ENCODE measurements at regions not wholly inside any gene's neighbourhood (a gene's known extent, or its start where the extent isn't known, plus 50 kb on each side); places are given as distances from the start of the nearest gene placed in this dataset.

DNA sequence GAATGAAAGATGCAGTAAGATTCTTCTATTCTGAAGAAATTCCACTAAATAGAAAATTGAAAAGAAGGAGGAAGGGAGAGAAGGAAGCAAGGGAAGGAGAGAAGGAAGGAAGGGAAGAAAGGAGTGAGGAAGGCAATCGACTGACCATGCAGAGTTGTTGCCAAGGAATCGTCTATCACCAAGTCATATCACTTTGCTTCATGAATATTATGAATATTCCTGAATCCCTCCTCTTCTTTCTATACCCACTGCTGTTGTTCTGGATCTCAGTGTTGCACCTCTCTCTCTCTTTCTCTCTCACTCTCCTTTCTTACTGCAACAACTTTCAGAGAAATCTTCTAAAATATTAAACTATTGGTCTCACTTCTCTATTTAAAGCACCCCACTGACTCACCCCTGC is 222.4 kb downstream of the IPO8 start:
- H3K4me2 ChIP-seq, result no peak overlapping the region
- no peak for TF ChIP-seq CTCF (IDR thresholded peaks at IDR 0.05; ENCODE audit: poor library complexity)
- TF ChIP-seq EZH2phosphoT487 (IDR thresholded peaks at IDR 0.05; ENCODE audit: low read depth, severe bottlenecking, unreplicated experiment), result no peak
- no peak for TF ChIP-seq EZH2 (IDR thresholded peaks at IDR 0.05; ENCODE audit: borderline replicate concordance)
- WGBS (ENCODE audit: low lambda C conversion rate, missing lambda C conversion rate), result 85% methylated on average over 2 of the region's 2 CpGs

GRCh38 chr12:30466093-30466585 is 229.5 kb downstream of the IPO8 start:
- no peaks in the 10 kb centered on the region for H3K4me1 ChIP-seq (ENCODE audit: insufficient read depth)
- H3K27me3 ChIP-seq, result no peaks in the 10 kb centered on the region
- H3K4me2 ChIP-seq, result no peak overlapping the region
- H3K36me3 ChIP-seq (replicated peaks; ENCODE audit: insufficient read depth, low read depth), result no peaks in the 10 kb centered on the region
- no peaks in the 10 kb centered on the region for H4K20me1 ChIP-seq (ENCODE audit: insufficient read depth, poor library complexity, severe bottlenecking)
- H3K79me2 ChIP-seq, result no peaks in the 10 kb centered on the region
- H3K4me3 ChIP-seq, result no peak overlapping the region
- no peak overlapping the region for H2AFZ ChIP-seq
- H3K27ac ChIP-seq, result no peak overlapping the region
- H3K9me3 ChIP-seq (ENCODE audit: low read depth), result no peaks in the 10 kb centered on the region
- DNase-seq (ENCODE audit: low spot score), result no peak
- H3K9me2 ChIP-seq (replicated peaks; ENCODE audit: insufficient read depth), result no peaks in the 10 kb centered on the region
- 83% methylated on average over 4 of the region's 4 CpGs for WGBS (ENCODE audit: low lambda C conversion rate, missing lambda C conversion rate)
- TF ChIP-seq EZH2 (IDR thresholded peaks at IDR 0.05; ENCODE audit: borderline replicate concordance), result no peak
- no peak for TF ChIP-seq CTCF (IDR thresholded peaks at IDR 0.05; ENCODE audit: poor library complexity)
- TF ChIP-seq EZH2phosphoT487 (IDR thresholded peaks at IDR 0.05; ENCODE audit: low read depth, severe bottlenecking, unreplicated experiment), result peak; percentile 93

More for the DNA sequence above, 222.4 kb downstream of the IPO8 start:
- no peaks in the 10 kb centered on the region for H3K9me3 ChIP-seq (ENCODE audit: low read depth)
- no peak overlapping the region for H3K4me3 ChIP-seq
- H3K9me2 ChIP-seq (replicated peaks; ENCODE audit: insufficient read depth), result no peaks in the 10 kb centered on the region
- no peaks in the 10 kb centered on the region for H3K36me3 ChIP-seq (replicated peaks; ENCODE audit: insufficient read depth, low read depth)
- H3K4me1 ChIP-seq (ENCODE audit: insufficient read depth), result no peaks in the 10 kb centered on the region
- H2AFZ ChIP-seq, result no peak overlapping the region
- DNase-seq (ENCODE audit: low spot score), result no peak
- H3K79me2 ChIP-seq, result no peaks in the 10 kb centered on the region
- H3K27me3 ChIP-seq, result no peaks in the 10 kb centered on the region
- no peak overlapping the region for H3K27ac ChIP-seq
- no peaks in the 10 kb centered on the region for H4K20me1 ChIP-seq (ENCODE audit: insufficient read depth, poor library complexity, severe bottlenecking)

DNA sequence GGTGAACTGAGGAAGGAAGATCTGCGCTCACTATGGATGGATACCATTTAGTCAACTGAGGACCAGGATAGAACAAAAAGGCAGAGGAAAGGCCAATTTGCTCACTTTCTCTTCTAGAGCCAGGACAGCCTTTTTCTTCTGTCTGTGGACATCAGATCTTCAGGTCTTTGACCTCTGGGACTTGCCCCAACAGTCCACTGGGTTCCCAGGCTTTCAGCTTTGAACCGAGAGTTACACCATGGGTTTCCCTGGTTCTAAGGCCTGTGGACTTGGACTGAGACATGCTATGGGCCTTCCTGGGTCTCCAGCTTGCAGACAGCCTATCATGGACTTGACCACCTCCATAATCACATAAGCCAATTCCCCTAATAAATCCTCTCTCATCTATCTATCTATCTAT is 232.0 kb downstream of the IPO8 start:
- Histone ChIP-seq H3K79me2 (no peaks in the 10 kb centered on the region), H4K20me1 (ENCODE audit: insufficient read depth, poor library complexity, severe bottlenecking) (no peaks in the 10 kb centered on the region), H3K36me3 (replicated peaks; ENCODE audit: insufficient read depth, low read depth) (no peaks in the 10 kb centered on the region), H3K4me2 (no peak overlapping the region), H3K4me3 (no peak overlapping the region), H2AFZ (no peak overlapping the region), H3K9me3 (ENCODE audit: low read depth) (no peaks in the 10 kb centered on the region), H3K4me1 (ENCODE audit: insufficient read depth) (no peaks in the 10 kb centered on the region), H3K9me2 (replicated peaks; ENCODE audit: insufficient read depth) (no peaks in the 10 kb centered on the region), H3K27me3 (no peaks in the 10 kb centered on the region), H3K27ac (no peak overlapping the region)
- WGBS (ENCODE audit: low lambda C conversion rate, missing lambda C conversion rate), result 100% methylated on average over 2 of the region's 2 CpGs
- no peak for DNase-seq (ENCODE audit: low spot score)
- TF ChIP-seq EZH2phosphoT487 (IDR thresholded peaks at IDR 0.05; ENCODE audit: low read depth, severe bottlenecking, unreplicated experiment), result no peak
- no peak for TF ChIP-seq EZH2 (IDR thresholded peaks at IDR 0.05; ENCODE audit: borderline replicate concordance)
- TF ChIP-seq CTCF (IDR thresholded peaks at IDR 0.05; ENCODE audit: poor library complexity), result no peak

DNA sequence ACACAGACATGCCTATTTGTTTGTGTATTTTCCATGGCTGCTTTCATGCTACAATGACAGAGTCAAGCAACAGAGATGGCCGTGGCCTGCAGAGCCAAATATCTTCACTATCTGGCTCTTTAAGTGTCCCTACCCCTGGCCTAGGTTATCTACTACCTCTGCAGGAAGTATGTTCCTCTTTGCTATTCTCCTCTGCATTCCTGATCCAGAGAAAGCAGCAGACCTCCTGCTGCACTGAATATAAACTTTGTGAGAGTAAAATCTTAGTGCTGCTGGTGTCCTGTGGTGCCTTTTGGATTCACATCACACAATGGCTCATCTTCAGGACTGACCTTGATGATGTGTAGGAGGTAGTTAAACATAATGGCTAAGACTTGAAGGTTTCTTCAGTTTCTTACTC is 233.4 kb downstream of the IPO8 start:
- Histone ChIP-seq H3K27me3 (no peaks in the 10 kb centered on the region), H2AFZ (no peak overlapping the region), H4K20me1 (ENCODE audit: insufficient read depth, poor library complexity, severe bottlenecking) (no peaks in the 10 kb centered on the region), H3K4me3 (no peak overlapping the region), H3K36me3 (replicated peaks; ENCODE audit: insufficient read depth, low read depth) (no peaks in the 10 kb centered on the region), H3K79me2 (no peaks in the 10 kb centered on the region), H3K9me2 (replicated peaks; ENCODE audit: insufficient read depth) (no peaks in the 10 kb centered on the region), H3K4me2 (no peak overlapping the region), H3K9me3 (ENCODE audit: low read depth) (no peaks in the 10 kb centered on the region), H3K27ac (no peak overlapping the region), H3K4me1 (ENCODE audit: insufficient read depth) (no peaks in the 10 kb centered on the region)
- DNase-seq (ENCODE audit: low spot score), result no peak
- TF ChIP-seq EZH2 (IDR thresholded peaks at IDR 0.05; ENCODE audit: borderline replicate concordance) (no peak), CTCF (IDR thresholded peaks at IDR 0.05; ENCODE audit: poor library complexity) (no peak), EZH2phosphoT487 (IDR thresholded peaks at IDR 0.05; ENCODE audit: low read depth, severe bottlenecking, unreplicated experiment) (no peak)
- WGBS (ENCODE audit: low lambda C conversion rate, missing lambda C conversion rate), result 62% methylated on average over 1 of the region's 1 CpG
